ENCODE measurements at regions not wholly inside any gene's neighbourhood (a gene's known extent, or its start where the extent isn't known, plus 50 kb on each side); places are given as distances from the start of the nearest gene placed in this dataset.

GRCh38 chrX:19172741-19173140 is 50.5 kb upstream of the ADGRG2 start:
- DNase-seq (ENCODE audit: low read depth in 1 of 2, low spot score in 1 of 2), result no peak
- ATAC-seq, result no peak
- TF ChIP-seq HEYL (CRISPR knock-in tag; IDR thresholded peaks at IDR 0.05) (no peak), E2F6 (IDR thresholded peaks at IDR 0.05; ENCODE audit: borderline replicate concordance, low read depth) (no peak), FOXS1 (CRISPR knock-in tag; IDR thresholded peaks at IDR 0.05) (no peak), ELK1 (IDR thresholded peaks at IDR 0.05; ENCODE audit: low read depth, low read length) (no peak), PHF8 (IDR thresholded peaks at IDR 0.05; ENCODE audit: borderline replicate concordance, low read depth) (no peak), PBX3 (IDR thresholded peaks at IDR 0.05) (no peak), ZC3H11A (IDR thresholded peaks at IDR 0.05) (no peak), EHMT2 (IDR thresholded peaks at IDR 0.05; ENCODE audit: low read depth) (no peak)
- ChIA-PET CTCF (no interaction called here), POLR2A (no interaction called here)
- no peak overlapping the region for H3K4me3 ChIP-seq
- H3K4me2 ChIP-seq, result no peak overlapping the region
- H3K27ac ChIP-seq, result no peak overlapping the region
- peak; percentile 39 for FAIRE-seq
- WGBS (ENCODE audit: missing lambda C conversion rate), result 51% methylated on average over 4 of the region's 4 CpGs
- no peaks in the 10 kb centered on the region for H3K9me3 ChIP-seq
- H3K4me1 ChIP-seq, result peaks cover 17% of the 10 kb centered on the region

- no peak for FAIRE-seq
- ATAC-seq, result peak; percentile 95 to 97
- Histone ChIP-seq H3K9me3 (no peaks in the 10 kb centered on the region), H3K4me3 (no peak overlapping the region), H3K4me1 (peaks cover 17% of the 10 kb centered on the region), H3K4me2 (peak overlapping the region; percentile 59), H3K27ac (peak overlapping the region; percentile 51 to 74; a peak in 5 of 6 replicates)
- ChIA-PET CTCF (no interaction called here), POLR2A (no interaction called here)
- 39% methylated on average over 10 of the region's 10 CpGs for WGBS (ENCODE audit: missing lambda C conversion rate)
- TF ChIP-seq CBX8 (IDR thresholded peaks at IDR 0.05) (no peak), FOSL2 (IDR thresholded peaks at IDR 0.05) (no peak), FOSL2 (CRISPR knock-in tag; IDR thresholded peaks at IDR 0.05) (0 out of 2 replicates have a peak, but pooled peaks have one; percentile 24), MAFK (IDR thresholded peaks at IDR 0.05; ENCODE audit: partially characterized antibody) (peak; percentile 28)
- DNase-seq (ENCODE audit: low read depth in 1 of 2, low spot score in 1 of 2), result peak; percentile 39 to 81
These were observed 52.2 kb upstream of the ADGRG2 start for GRCh38 chrX:19174401-19175025.

GRCh38 chrX:19176901-19177630 is 54.8 kb upstream of the ADGRG2 start:
- CTCF ChIA-PET, result no interaction called here
- FAIRE-seq, result no peak

GRCh38 chrX:19177721-19178120 is 55.5 kb upstream of the ADGRG2 start:
- ATAC-seq, result no peak
- FAIRE-seq, result no peak
- Histone ChIP-seq H3K9me3 (no peaks in the 10 kb centered on the region), H3K4me2 (no peak overlapping the region), H3K4me1 (peaks cover 17% of the 10 kb centered on the region), H3K4me3 (no peak overlapping the region), H3K27ac (no peak overlapping the region)
- DNase-seq (ENCODE audit: low read depth in 1 of 2, low spot score in 1 of 2), result no peak
- ChIA-PET POLR2A (no interaction called here), CTCF (interaction anchor here (0.7 to 1.7 kb wide), 2 partner anchors 8 to 69 kb away, joined by 3 to 4 read pairs; no protein-coding TSS in a partner anchor)
- 88% methylated on average over 6 of the region's 6 CpGs for WGBS (ENCODE audit: missing lambda C conversion rate)
- no peak for TF ChIP-seq CBX2 (IDR thresholded peaks at IDR 0.05; ENCODE audit: borderline replicate concordance, low read depth)
- TF ChIP-seq GATA3 (IDR thresholded peaks at IDR 0.05; ENCODE audit: borderline replicate concordance), result no peak
- no peak for TF ChIP-seq ZFP36 (IDR thresholded peaks at IDR 0.05; ENCODE audit: borderline replicate concordance, partially characterized antibody)
- TF ChIP-seq FOSB (CRISPR knock-in tag; IDR thresholded peaks at IDR 0.05), result no peak

More at GRCh38 chrX:19176901-19177630, 54.8 kb upstream of the ADGRG2 start:
- Histone ChIP-seq H3K27ac (no peak overlapping the region), H3K9me3 (no peaks in the 10 kb centered on the region), H3K4me3 (no peak overlapping the region), H3K4me2 (no peak overlapping the region), H3K4me1 (peaks cover 17% of the 10 kb centered on the region)
- DNase-seq (ENCODE audit: low read depth in 1 of 2, low spot score in 1 of 2) (no peak), ATAC-seq (no peak)
- 83% methylated on average over 4 of the region's 4 CpGs for WGBS (ENCODE audit: missing lambda C conversion rate)
- POLR2A ChIA-PET, result no interaction called here
- TF ChIP-seq POLR2AphosphoS2 (conservative IDR thresholded peaks at IDR 0.05; ENCODE audit: low read length), result no peak
